ENCODE measurements at regions not wholly inside any gene's neighbourhood (a gene's known extent, or its start where the extent isn't known, plus 50 kb on each side); places are given as distances from the start of the nearest gene placed in this dataset.

GRCh38 chr6:114428341-114428740 lies 85.5 kb upstream of the HS3ST5 start:
- Histone ChIP-seq H3K4me2 (ENCODE audit: low read depth, low read length, poor library complexity, severe bottlenecking) (no peak overlapping the region), H3K9me3 (ENCODE audit: low read length) (no peaks in the 10 kb centered on the region), H3K4me1 (ENCODE audit: low read length) (no peaks in the 10 kb centered on the region), H3K27me3 (ENCODE audit: low read length) (no peaks in the 10 kb centered on the region), H3K36me3 (ENCODE audit: insufficient read depth, low read length) (no peaks in the 10 kb centered on the region), H4K20me1 (ENCODE audit: insufficient read depth, low read depth, low read length) (no peaks in the 10 kb centered on the region), H3K4me3 (ENCODE audit: low read length) (no peak overlapping the region), H3K79me2 (ENCODE audit: low read length) (no peaks in the 10 kb centered on the region), H3K9me2 (replicated peaks; ENCODE audit: insufficient read depth, low read length) (no peaks in the 10 kb centered on the region), H3K9ac (ENCODE audit: low read length) (no peak overlapping the region), H3K27ac (ENCODE audit: low read length) (no peak overlapping the region), H2AFZ (ENCODE audit: low read length) (no peak overlapping the region)
- DNase-seq: no peak

DNA sequence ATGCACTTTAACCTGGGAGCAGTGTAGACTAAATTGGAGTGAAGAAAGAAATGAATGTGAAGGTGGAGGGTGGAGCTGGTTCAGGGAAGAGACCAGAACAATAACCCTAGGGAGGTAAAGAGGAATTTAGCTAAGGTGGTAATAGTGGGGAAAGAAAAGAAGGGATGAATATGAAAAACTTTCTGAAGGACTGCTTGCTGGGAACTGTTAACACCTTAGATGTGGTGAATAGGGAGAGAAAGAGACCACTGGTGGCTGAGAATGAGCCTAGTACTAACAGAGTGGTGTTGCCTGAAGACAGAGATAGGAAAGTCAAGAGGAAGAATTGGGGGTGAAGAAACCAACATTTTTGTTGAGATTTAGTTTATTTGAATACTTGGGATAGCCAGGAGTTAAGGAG lies 78.4 kb upstream of the HS3ST5 start:
- H3K9me3 ChIP-seq (ENCODE audit: low read length): no peaks in the 10 kb centered on the region

DNA sequence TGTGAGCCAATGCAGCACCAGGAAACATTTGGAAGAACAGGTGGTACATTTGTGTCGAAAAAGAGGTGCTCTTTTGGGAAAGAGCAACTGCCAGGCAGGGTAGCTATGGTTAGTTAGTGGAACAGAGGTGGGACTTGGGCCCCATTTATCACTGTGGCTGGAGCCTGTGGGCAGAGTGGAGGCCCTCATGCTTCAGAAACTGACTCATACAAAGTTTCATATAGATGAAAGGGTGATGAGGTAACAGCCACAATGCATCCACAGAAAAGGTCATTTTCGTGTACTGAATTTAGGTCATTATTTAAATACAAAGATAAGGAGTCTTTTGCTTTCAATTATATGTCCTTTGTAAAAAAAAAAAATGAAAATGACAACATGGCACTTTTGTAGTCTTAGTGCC lies 76.4 kb upstream of the HS3ST5 start:
- H3K9me2 ChIP-seq (replicated peaks; ENCODE audit: insufficient read depth, low read length): no peaks in the 10 kb centered on the region
- H3K27ac ChIP-seq (ENCODE audit: low read length): no peak overlapping the region
- H3K4me3 ChIP-seq (ENCODE audit: low read length): no peak overlapping the region
- no peaks in the 10 kb centered on the region for H3K9me3 ChIP-seq (ENCODE audit: low read length)
- no peak overlapping the region for H3K9ac ChIP-seq (ENCODE audit: low read length)
- H3K27me3 ChIP-seq (ENCODE audit: low read length): no peaks in the 10 kb centered on the region
- no peaks in the 10 kb centered on the region for H3K79me2 ChIP-seq (ENCODE audit: low read length)
- H3K4me1 ChIP-seq (ENCODE audit: low read length): no peaks in the 10 kb centered on the region
- no peak overlapping the region for H2AFZ ChIP-seq (ENCODE audit: low read length)
- no peak for DNase-seq
- no peaks in the 10 kb centered on the region for H4K20me1 ChIP-seq (ENCODE audit: insufficient read depth, low read depth, low read length)
- no peaks in the 10 kb centered on the region for H3K36me3 ChIP-seq (ENCODE audit: insufficient read depth, low read length)
- H3K4me2 ChIP-seq (ENCODE audit: low read depth, low read length, poor library complexity, severe bottlenecking): no peak overlapping the region

More for the DNA sequence above, 78.4 kb upstream of the HS3ST5 start:
- Histone ChIP-seq H2AFZ (ENCODE audit: low read length) (no peak overlapping the region), H3K9me2 (replicated peaks; ENCODE audit: insufficient read depth, low read length) (no peaks in the 10 kb centered on the region), H4K20me1 (ENCODE audit: insufficient read depth, low read depth, low read length) (no peaks in the 10 kb centered on the region), H3K27ac (ENCODE audit: low read length) (no peak overlapping the region), H3K36me3 (ENCODE audit: insufficient read depth, low read length) (no peaks in the 10 kb centered on the region), H3K4me3 (ENCODE audit: low read length) (no peak overlapping the region), H3K4me1 (ENCODE audit: low read length) (no peaks in the 10 kb centered on the region), H3K27me3 (ENCODE audit: low read length) (no peaks in the 10 kb centered on the region), H3K79me2 (ENCODE audit: low read length) (no peaks in the 10 kb centered on the region), H3K9ac (ENCODE audit: low read length) (no peak overlapping the region), H3K4me2 (ENCODE audit: low read depth, low read length, poor library complexity, severe bottlenecking) (no peak overlapping the region)
- no peak for DNase-seq

- H4K20me1 ChIP-seq (ENCODE audit: insufficient read depth, low read depth, low read length): no peaks in the 10 kb centered on the region
- no peaks in the 10 kb centered on the region for H3K9me2 ChIP-seq (replicated peaks; ENCODE audit: insufficient read depth, low read length)
- no peak for DNase-seq
- no peaks in the 10 kb centered on the region for H3K79me2 ChIP-seq (ENCODE audit: low read length)
- H3K27me3 ChIP-seq (ENCODE audit: low read length): no peaks in the 10 kb centered on the region
- H3K4me2 ChIP-seq (ENCODE audit: low read depth, low read length, poor library complexity, severe bottlenecking): no peak overlapping the region
- no peak overlapping the region for H2AFZ ChIP-seq (ENCODE audit: low read length)
- no peaks in the 10 kb centered on the region for H3K4me1 ChIP-seq (ENCODE audit: low read length)
- no peak overlapping the region for H3K27ac ChIP-seq (ENCODE audit: low read length)
- H3K9me3 ChIP-seq (ENCODE audit: low read length): no peaks in the 10 kb centered on the region
- no peaks in the 10 kb centered on the region for H3K36me3 ChIP-seq (ENCODE audit: insufficient read depth, low read length)
- no peak overlapping the region for H3K4me3 ChIP-seq (ENCODE audit: low read length)
- no peak overlapping the region for H3K9ac ChIP-seq (ENCODE audit: low read length)
Measured at GRCh38 chr6:114418304-114418972, 75.6 kb upstream of the HS3ST5 start.

GRCh38 chr6:114407426-114408035 lies 64.7 kb upstream of the HS3ST5 start:
- Histone ChIP-seq H2AFZ (ENCODE audit: low read length) (no peak overlapping the region), H3K36me3 (ENCODE audit: insufficient read depth, low read length) (no peaks in the 10 kb centered on the region), H3K79me2 (ENCODE audit: low read length) (no peaks in the 10 kb centered on the region)

DNA sequence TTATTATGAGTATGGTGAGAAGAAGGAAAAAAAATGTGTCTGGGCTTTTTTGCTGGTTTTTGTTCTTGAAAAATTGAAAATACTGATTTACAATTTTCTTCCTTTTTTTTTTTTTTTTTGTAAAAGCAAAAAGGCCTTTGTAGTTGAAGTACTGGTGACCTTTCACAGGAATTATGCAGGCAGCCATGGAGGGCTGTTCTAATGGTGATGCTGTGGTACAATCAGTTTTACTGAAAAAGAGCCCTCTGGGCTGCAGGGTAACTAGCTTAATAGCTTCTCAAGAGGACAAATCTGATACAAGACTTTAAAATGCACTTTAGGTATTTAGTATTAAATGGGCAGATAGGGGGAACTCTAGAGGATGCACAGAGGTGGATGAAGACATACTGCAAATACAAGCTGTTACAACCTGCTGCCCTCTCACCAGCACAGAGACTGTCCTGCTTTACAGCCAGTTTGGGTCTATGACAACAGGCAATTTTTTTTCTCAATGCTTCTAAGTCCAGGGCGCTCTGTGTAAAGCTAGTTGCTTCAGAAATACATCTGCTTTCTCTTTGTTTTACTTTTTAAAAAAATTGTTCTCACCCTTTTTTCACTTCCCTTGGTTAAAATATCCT lies 61.6 kb upstream of the HS3ST5 start:
- no peak overlapping the region for H3K4me3 ChIP-seq (ENCODE audit: low read length)
- H3K36me3 ChIP-seq (ENCODE audit: insufficient read depth, low read length): no peaks in the 10 kb centered on the region
- DNase-seq: no peak
- H3K9ac ChIP-seq (ENCODE audit: low read length): no peak overlapping the region
- H3K27me3 ChIP-seq (ENCODE audit: low read length): no peaks in the 10 kb centered on the region
- no peak overlapping the region for H3K27ac ChIP-seq (ENCODE audit: low read length)
- H3K4me1 ChIP-seq (ENCODE audit: low read length): no peaks in the 10 kb centered on the region
- no peak overlapping the region for H3K4me2 ChIP-seq (ENCODE audit: low read depth, low read length, poor library complexity, severe bottlenecking)
- H4K20me1 ChIP-seq (ENCODE audit: insufficient read depth, low read depth, low read length): no peaks in the 10 kb centered on the region
- no peaks in the 10 kb centered on the region for H3K9me2 ChIP-seq (replicated peaks; ENCODE audit: insufficient read depth, low read length)
- H3K79me2 ChIP-seq (ENCODE audit: low read length): no peaks in the 10 kb centered on the region
- no peaks in the 10 kb centered on the region for H3K9me3 ChIP-seq (ENCODE audit: low read length)
- H2AFZ ChIP-seq (ENCODE audit: low read length): no peak overlapping the region

More at GRCh38 chr6:114407426-114408035, 64.7 kb upstream of the HS3ST5 start:
- Histone ChIP-seq H3K4me2 (ENCODE audit: low read depth, low read length, poor library complexity, severe bottlenecking) (no peak overlapping the region), H3K9me3 (ENCODE audit: low read length) (no peaks in the 10 kb centered on the region), H3K9me2 (replicated peaks; ENCODE audit: insufficient read depth, low read length) (no peaks in the 10 kb centered on the region), H3K4me3 (ENCODE audit: low read length) (no peak overlapping the region), H3K4me1 (ENCODE audit: low read length) (no peaks in the 10 kb centered on the region), H3K27me3 (ENCODE audit: low read length) (no peaks in the 10 kb centered on the region), H3K9ac (ENCODE audit: low read length) (no peak overlapping the region), H4K20me1 (ENCODE audit: insufficient read depth, low read depth, low read length) (no peaks in the 10 kb centered on the region), H3K27ac (ENCODE audit: low read length) (no peak overlapping the region)
- DNase-seq: no peak

- no peaks in the 10 kb centered on the region for H3K79me2 ChIP-seq (ENCODE audit: low read length)
- H3K9ac ChIP-seq (ENCODE audit: low read length): no peak overlapping the region
- H2AFZ ChIP-seq (ENCODE audit: low read length): no peak overlapping the region
- H3K4me1 ChIP-seq (ENCODE audit: low read length): no peaks in the 10 kb centered on the region
- no peak overlapping the region for H3K27ac ChIP-seq (ENCODE audit: low read length)
- no peak overlapping the region for H3K4me3 ChIP-seq (ENCODE audit: low read length)
- H3K9me2 ChIP-seq (replicated peaks; ENCODE audit: insufficient read depth, low read length): no peaks in the 10 kb centered on the region
- no peak overlapping the region for H3K4me2 ChIP-seq (ENCODE audit: low read depth, low read length, poor library complexity, severe bottlenecking)
- no peaks in the 10 kb centered on the region for H3K9me3 ChIP-seq (ENCODE audit: low read length)
- no peak for DNase-seq
- no peaks in the 10 kb centered on the region for H3K27me3 ChIP-seq (ENCODE audit: low read length)
- H3K36me3 ChIP-seq (ENCODE audit: insufficient read depth, low read length): no peaks in the 10 kb centered on the region
- H4K20me1 ChIP-seq (ENCODE audit: insufficient read depth, low read depth, low read length): no peaks in the 10 kb centered on the region
Measured at GRCh38 chr6:114403858-114404257, 61.0 kb upstream of the HS3ST5 start.

DNA sequence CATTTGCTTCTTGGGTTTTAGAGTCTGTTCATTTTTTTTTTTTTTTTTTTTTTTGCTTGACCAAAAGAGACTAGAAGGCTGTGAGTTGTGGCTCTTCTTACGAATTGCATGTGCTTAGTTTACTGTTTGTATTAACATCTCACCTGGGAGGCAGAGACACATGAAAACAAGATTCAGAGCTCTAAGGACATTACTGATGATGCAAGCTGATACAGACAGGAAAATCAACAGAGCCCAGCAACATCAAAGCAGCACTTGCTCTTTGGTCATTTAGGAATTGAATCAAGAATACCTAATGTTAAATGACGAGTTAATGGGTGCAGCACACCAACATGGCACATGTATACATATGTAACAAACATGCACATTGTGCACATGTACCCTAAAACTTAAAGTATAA lies 55.7 kb upstream of the HS3ST5 start:
- no peaks in the 10 kb centered on the region for H3K4me1 ChIP-seq (ENCODE audit: low read length)
- no peaks in the 10 kb centered on the region for H3K9me2 ChIP-seq (replicated peaks; ENCODE audit: insufficient read depth, low read length)
- H2AFZ ChIP-seq (ENCODE audit: low read length): no peak overlapping the region
- no peak for DNase-seq
- no peaks in the 10 kb centered on the region for H3K36me3 ChIP-seq (ENCODE audit: insufficient read depth, low read length)
- no peak overlapping the region for H3K4me2 ChIP-seq (ENCODE audit: low read depth, low read length, poor library complexity, severe bottlenecking)
- no peaks in the 10 kb centered on the region for H3K79me2 ChIP-seq (ENCODE audit: low read length)
- no peaks in the 10 kb centered on the region for H3K9me3 ChIP-seq (ENCODE audit: low read length)
- H3K27me3 ChIP-seq (ENCODE audit: low read length): no peaks in the 10 kb centered on the region
- no peak overlapping the region for H3K9ac ChIP-seq (ENCODE audit: low read length)
- H4K20me1 ChIP-seq (ENCODE audit: insufficient read depth, low read depth, low read length): no peaks in the 10 kb centered on the region
- H3K4me3 ChIP-seq (ENCODE audit: low read length): no peak overlapping the region
- no peak overlapping the region for H3K27ac ChIP-seq (ENCODE audit: low read length)

All from Karpas-422 (cell line).